BJ (cell line): ENCODE measurements at regions not wholly inside any gene's neighbourhood (a gene's known extent, or its start where the extent isn't known, plus 50 kb on each side); places are given as distances from the start of the nearest gene placed in this dataset.
A peak's percentile ranks its signal among the peaks of the same experiment; 100 is the strongest.
"Not testable (repeated sequence)": the region's sequence is repeated elsewhere in the genome, so short reads cannot be mapped to it uniquely, and the experiment has no call there.

Experiments
- CTCF ChIA-PET: fragments of 350-600 bp; formaldehyde crosslinking; extraction: SDS; loops from one replicate; lab custom pipeline; 2021; ENCODE audit warnings: antibody characterized with exemption, inconsistent platforms; lab: Yijun Ruan, JAX
- POLR2A ChIA-PET: fragments of 300-600 bp; sonication (Branson Sonifier 250); formaldehyde crosslinking; extraction: SDS; loops from one replicate; lab custom pipeline; 2021; ENCODE audit warnings: antibody characterized with exemption; lab: Charles Lee
- DNase-seq: peaks from one replicate; pipeline ENCODE4 v3.0.0-alpha.2; 2011; ENCODE audit warnings: low read depth
- H3K27me3 ChIP-seq: 2 replicates; pipeline ENCODE4 v1.6.0; 2011; ENCODE audit warnings: low read length; ENCODE audit not compliant: control insufficient read depth, insufficient read depth
- H3K36me3 ChIP-seq: 2 replicates; pipeline ENCODE4 v1.5.1; 2011; ENCODE audit warnings: low read length; ENCODE audit not compliant: control insufficient read depth, insufficient read depth
- H3K4me3 ChIP-seq: 2 replicates; pipeline ENCODE4 v1.5.1; 2011; ENCODE audit warnings: low read depth, mild to moderate bottlenecking, control low read depth, low read length
- TF ChIP-seq, protein P1 (sequence below): IDR thresholded peaks from 2 replicates; pipeline ENCODE4 v1.5.1; 2011; ENCODE audit warnings: low read depth, mild to moderate bottlenecking, control low read depth, inconsistent platforms, low read length, moderate library complexity; ENCODE audit not compliant: insufficient read depth

DNA sequence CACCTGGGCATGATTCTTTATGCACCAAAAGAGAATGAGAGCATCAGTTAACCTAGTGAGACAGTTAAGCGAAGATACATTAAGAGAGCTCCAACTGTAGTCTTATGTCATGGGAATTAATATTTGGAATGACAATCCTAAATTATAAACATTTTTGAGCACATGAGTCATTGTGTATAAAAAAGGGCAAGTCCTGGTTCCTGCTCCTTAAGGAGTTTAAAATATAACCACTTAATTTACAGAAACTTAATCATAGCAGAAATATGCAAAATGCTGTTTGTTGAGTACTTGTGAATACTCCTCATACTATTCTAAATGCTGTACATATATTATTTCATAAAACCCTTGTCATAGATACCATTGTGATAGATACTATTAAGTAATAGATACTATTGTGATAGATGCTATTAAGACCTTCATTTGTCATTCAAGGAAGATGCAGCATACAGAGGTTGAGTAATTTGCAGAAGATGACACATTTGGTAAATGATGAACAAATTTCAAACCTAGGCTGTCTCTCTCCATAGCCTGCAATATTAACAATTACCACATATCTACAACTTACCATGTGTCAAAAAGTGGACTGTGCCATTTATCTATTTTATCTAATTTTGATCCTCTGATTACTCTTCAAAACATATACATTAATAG lies 301.0 kb downstream of the TBC1D4 start:
- ChIA-PET CTCF (interaction anchor here (0.6 to 1.3 kb wide), 2 partner anchors 10 to 39 kb away, joined by 3 read pairs; no protein-coding TSS in a partner anchor), POLR2A (no interaction called here)
- no peak overlapping the region for H3K4me3 ChIP-seq
- no peaks in the 10 kb centered on the region for H3K36me3 ChIP-seq
- DNase-seq, result peak; percentile 12
- TF ChIP-seq, protein P1, sequence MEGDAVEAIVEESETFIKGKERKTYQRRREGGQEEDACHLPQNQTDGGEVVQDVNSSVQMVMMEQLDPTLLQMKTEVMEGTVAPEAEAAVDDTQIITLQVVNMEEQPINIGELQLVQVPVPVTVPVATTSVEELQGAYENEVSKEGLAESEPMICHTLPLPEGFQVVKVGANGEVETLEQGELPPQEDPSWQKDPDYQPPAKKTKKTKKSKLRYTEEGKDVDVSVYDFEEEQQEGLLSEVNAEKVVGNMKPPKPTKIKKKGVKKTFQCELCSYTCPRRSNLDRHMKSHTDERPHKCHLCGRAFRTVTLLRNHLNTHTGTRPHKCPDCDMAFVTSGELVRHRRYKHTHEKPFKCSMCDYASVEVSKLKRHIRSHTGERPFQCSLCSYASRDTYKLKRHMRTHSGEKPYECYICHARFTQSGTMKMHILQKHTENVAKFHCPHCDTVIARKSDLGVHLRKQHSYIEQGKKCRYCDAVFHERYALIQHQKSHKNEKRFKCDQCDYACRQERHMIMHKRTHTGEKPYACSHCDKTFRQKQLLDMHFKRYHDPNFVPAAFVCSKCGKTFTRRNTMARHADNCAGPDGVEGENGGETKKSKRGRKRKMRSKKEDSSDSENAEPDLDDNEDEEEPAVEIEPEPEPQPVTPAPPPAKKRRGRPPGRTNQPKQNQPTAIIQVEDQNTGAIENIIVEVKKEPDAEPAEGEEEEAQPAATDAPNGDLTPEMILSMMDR, result no peak
- no peaks in the 10 kb centered on the region for H3K27me3 ChIP-seq

DNA sequence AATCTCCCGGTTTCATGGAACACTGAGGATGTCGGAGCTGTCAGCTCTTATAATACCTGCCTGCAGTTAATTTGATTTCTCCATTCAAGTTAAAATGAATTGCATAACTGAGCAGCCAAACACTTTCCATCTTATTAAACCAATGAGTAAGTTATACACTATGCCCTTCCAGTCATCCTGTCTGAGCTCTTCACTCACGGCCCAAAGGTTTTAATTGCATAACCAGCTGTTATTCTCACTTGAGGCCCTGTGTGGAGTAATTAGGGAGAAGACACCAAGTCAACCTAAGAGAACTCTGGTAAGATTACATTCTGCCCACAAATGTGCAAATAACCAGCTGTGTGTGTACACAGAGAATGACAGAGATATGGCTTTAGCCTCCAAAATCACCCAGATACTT lies 303.5 kb downstream of the TBC1D4 start:
- Histone ChIP-seq H3K36me3 (no peaks in the 10 kb centered on the region), H3K27me3 (no peaks in the 10 kb centered on the region), H3K4me3 (no peak overlapping the region)
- DNase-seq, result no peak
- TF ChIP-seq, protein P1, result no peak
- ChIA-PET CTCF (no interaction called here), POLR2A (no interaction called here)

DNA sequence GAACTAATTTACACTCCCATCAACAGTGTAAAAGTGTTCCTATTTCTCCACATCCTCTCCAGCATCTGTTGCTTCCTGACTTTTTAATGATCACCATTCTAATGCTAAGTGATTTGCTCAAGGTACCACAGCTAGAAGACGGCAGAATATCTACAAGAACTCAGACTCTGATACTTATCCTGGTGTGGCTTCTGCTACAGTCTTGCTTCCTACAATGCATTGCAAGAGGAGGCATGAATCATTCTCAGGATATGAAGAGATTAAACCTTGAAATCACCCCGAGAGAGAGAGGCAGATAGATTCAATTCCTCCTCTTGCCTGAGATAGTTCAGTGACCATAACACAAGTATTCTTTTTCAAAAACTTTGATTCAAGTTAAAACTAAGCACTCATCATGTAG lies 306.4 kb downstream of the TBC1D4 start:
- no peak overlapping the region for H3K4me3 ChIP-seq
- POLR2A ChIA-PET, result no interaction called here

DNA sequence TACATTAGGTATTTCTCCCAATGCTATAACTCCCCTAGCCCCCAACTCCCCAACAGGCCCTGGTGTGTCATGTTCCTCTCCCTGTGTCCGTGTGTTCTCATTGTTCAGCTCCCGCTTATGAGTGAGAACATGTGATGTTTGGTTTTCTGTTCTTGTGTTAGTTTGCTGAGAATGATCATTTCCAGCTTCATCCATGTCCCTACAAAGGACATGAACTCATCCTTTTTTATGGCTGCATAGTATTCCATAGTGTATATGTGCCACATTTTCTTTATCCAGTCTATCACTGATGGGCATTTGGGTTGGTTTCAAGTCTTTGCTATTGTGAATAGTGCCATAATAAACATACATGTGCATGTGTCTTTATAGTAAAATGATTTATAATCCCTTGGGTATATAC lies 306.9 kb downstream of the TBC1D4 start:
- POLR2A ChIA-PET, H3K4me3 ChIP-seq, H3K27me3 ChIP-seq, H3K36me3 ChIP-seq, CTCF ChIA-PET, DNase-seq: not testable (repeated sequence)

More for the DNA sequence above, 306.4 kb downstream of the TBC1D4 start:
- no peaks in the 10 kb centered on the region for H3K27me3 ChIP-seq
- no peaks in the 10 kb centered on the region for H3K36me3 ChIP-seq
- TF ChIP-seq, protein P1, result no peak
- CTCF ChIA-PET, result no interaction called here
- DNase-seq, result no peak

DNA sequence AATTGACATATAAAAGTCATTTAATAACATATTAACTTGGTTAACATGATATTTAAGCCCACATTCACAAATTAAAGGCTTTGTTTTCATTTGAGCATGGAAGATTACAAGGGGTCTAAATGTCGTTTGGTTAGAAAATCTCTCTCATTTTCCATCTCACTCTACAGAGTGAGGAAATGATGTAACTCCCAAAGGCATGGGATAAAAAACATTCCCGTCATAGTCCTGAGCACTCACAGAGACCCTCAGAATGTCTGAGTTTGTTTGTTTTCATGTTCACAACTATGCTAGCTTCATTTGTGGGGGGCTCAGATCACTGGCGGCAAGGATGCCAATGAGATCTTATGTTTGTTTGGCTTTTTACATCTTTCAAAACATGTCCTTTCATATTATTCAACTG lies 307.5 kb downstream of the TBC1D4 start:
- Histone ChIP-seq H3K27me3 (no peaks in the 10 kb centered on the region), H3K36me3 (no peaks in the 10 kb centered on the region), H3K4me3 (no peak overlapping the region)
- TF ChIP-seq, protein P1, result no peak
- DNase-seq, result no peak
- ChIA-PET POLR2A (no interaction called here), CTCF (no interaction called here)
